H1 (cell line): ENCODE measurements at regions not wholly inside any gene's neighbourhood (a gene's known extent, or its start where the extent isn't known, plus 50 kb on each side); places are given as distances from the start of the nearest gene placed in this dataset.

ENCODE experiments used
- CTCF ChIA-PET: fragments of 300-600 bp; sonication (Branson Sonifier 250); formaldehyde crosslinking; loops from one replicate; lab custom pipeline; 2021; ENCODE audit not compliant: partially characterized antibody; lab: Charles Lee
- POLR2A ChIA-PET: fragments of 300-600 bp; sonication (Branson Sonifier 250); formaldehyde crosslinking; loops from one replicate; lab custom pipeline; 2021; ENCODE audit warnings: inconsistent platforms; ENCODE audit not compliant: partially characterized antibody; lab: Charles Lee
- DNase-seq, 2 experiments: peaks; one replicate each; pipeline versions ENCODE4 v3.0.0 to v3.0.0-alpha.2; 2010 to 2022; ENCODE audit warnings: low spot score in 2 of 2, low read depth in 1 of 2, mixed read lengths in 1 of 2
- FAIRE-seq: peaks from 2 replicates; lab custom pipeline; 2011; peaks lifted over from hg19 to GRCh38; lab: Jason Lieb, UNC
- H2AFZ ChIP-seq: 2 replicates; pipeline ENCODE4 v1.8.1; 2012; ENCODE audit warnings: low read length, inconsistent platforms
- H2AK5ac ChIP-seq: 2 replicates; pipeline ENCODE4 v1.6.1; 2013; ENCODE audit warnings: low read depth, low read length
- H2BK120ac ChIP-seq: replicated peaks from 2 replicates; pipeline ENCODE3; 2013; ENCODE audit warnings: low read depth, low read length, inconsistent platforms
- H2BK12ac ChIP-seq: 2 replicates; pipeline ENCODE4 v1.6.1; 2013; ENCODE audit warnings: low read depth, low read length
- H2BK15ac ChIP-seq: 2 replicates; pipeline ENCODE4 v1.6.1; 2013; ENCODE audit warnings: low read length
- H2BK20ac ChIP-seq: 2 replicates; pipeline ENCODE4 v1.6.1; 2013; ENCODE audit warnings: low read length
- H2BK5ac ChIP-seq: 2 replicates; pipeline ENCODE4 v1.6.1; 2013; ENCODE audit warnings: low read depth, low read length
- H3K14ac ChIP-seq: 2 replicates; pipeline ENCODE4 v1.6.1; 2013; ENCODE audit warnings: inconsistent platforms; ENCODE audit not compliant: insufficient read length
- H3K18ac ChIP-seq: 2 replicates; pipeline ENCODE4 v1.6.1; 2013; ENCODE audit warnings: low read length; ENCODE audit errors: extremely low read depth
- H3K23ac ChIP-seq: 2 replicates; pipeline ENCODE4 v1.6.1; 2013; ENCODE audit warnings: inconsistent platforms; ENCODE audit not compliant: insufficient read length
- H3K23me2 ChIP-seq: 2 replicates; pipeline ENCODE4 v1.6.1; 2013; ENCODE audit warnings: low read depth, low read length
- H3K27ac ChIP-seq: 2 replicates; pipeline ENCODE4 v1.6.1; 2011; ENCODE audit warnings: low read depth, low read length, inconsistent platforms
- H3K27me3 ChIP-seq, 4 experiments: replicated peaks in 1 of 4; 1 replicate in 1 of 4; 2 replicates in 3 of 4; pipeline versions ENCODE4 v1.6.1 to v1.8.1; 2011 to 2013; ENCODE audit warnings: low read length in 3 of 4, mild to moderate bottlenecking in 3 of 4, inconsistent platforms in 2 of 4, mixed read lengths in 2 of 4, moderate library complexity in 1 of 4; ENCODE audit not compliant: control insufficient read depth in 3 of 4, insufficient read depth in 3 of 4; ENCODE audit errors: extremely low read depth in 1 of 4
- H3K36me3 ChIP-seq, 4 experiments: 2 replicates each; pipeline versions ENCODE4 v1.6.1 to v1.8.1; 2011 to 2013; ENCODE audit warnings: mild to moderate bottlenecking in 4 of 4, low read length in 3 of 4, moderate library complexity in 2 of 4, control low read depth in 1 of 4, inconsistent platforms in 1 of 4; ENCODE audit not compliant: insufficient read depth in 4 of 4, control insufficient read depth in 2 of 4
- H3K4ac ChIP-seq: replicated peaks from 2 replicates; pipeline ENCODE3; 2013; ENCODE audit warnings: low read length, low read depth, mixed read lengths, inconsistent platforms; ENCODE audit not compliant: insufficient read length
- H3K4me1 ChIP-seq, 4 experiments: replicated peaks in 1 of 4; 1 replicate in 1 of 4; 2 replicates in 3 of 4; pipeline versions ENCODE4 v1.6.1 to v1.8.1; 2011 to 2013; ENCODE audit warnings: low read length in 3 of 4, inconsistent platforms in 2 of 4, mixed read lengths in 1 of 4; ENCODE audit not compliant: insufficient read depth in 4 of 4, control insufficient read depth in 3 of 4
- H3K4me2 ChIP-seq, 2 experiments: 2 replicates each; pipeline versions ENCODE4 v1.6.1 to v1.8.1; 2011 to 2013; ENCODE audit warnings: low read depth in 2 of 2, low read length in 2 of 2, control low read depth in 1 of 2, inconsistent platforms in 1 of 2, mild to moderate bottlenecking in 1 of 2; ENCODE audit not compliant: insufficient read depth in 1 of 2
- H3K4me3 ChIP-seq, 4 experiments: fragments of 200-600, 300-600 bp in 1 of 4; sonication (generic), shearing (Covaris generic), sonication (Bioruptor Twin) in 1 of 4; 2 replicates each; pipeline versions ENCODE4 v1.5.1 to v1.8.1; 2011 to 2016; ENCODE audit warnings: low read length in 4 of 4, low read depth in 3 of 4, control low read depth in 2 of 4, inconsistent platforms in 2 of 4, mild to moderate bottlenecking in 2 of 4, mixed read lengths in 1 of 4, moderate library complexity in 1 of 4; ENCODE audit not compliant: insufficient read depth in 2 of 4; ENCODE audit errors: extremely low read depth in 1 of 4
- H3K56ac ChIP-seq: replicated peaks from 2 replicates; pipeline ENCODE3; 2013; ENCODE audit warnings: low read depth, mild to moderate bottlenecking, mixed read lengths, low read length, inconsistent platforms; ENCODE audit not compliant: insufficient read length
- H3K79me1 ChIP-seq: 2 replicates; pipeline ENCODE4 v1.6.1; 2013; ENCODE audit warnings: low read depth, low read length, control low read depth
- H3K79me2 ChIP-seq, 2 experiments: 2 replicates each; pipeline versions ENCODE4 v1.6.1 to v1.8.1; 2012 to 2013; ENCODE audit warnings: low read length in 2 of 2, mild to moderate bottlenecking in 2 of 2, inconsistent platforms in 1 of 2; ENCODE audit not compliant: insufficient read depth in 2 of 2, control insufficient read depth in 1 of 2
- H3K9ac ChIP-seq, 4 experiments: replicated peaks in 1 of 4; 1 replicate in 1 of 4; 2 replicates in 3 of 4; pipeline versions ENCODE4 v1.6.1 to v1.8.1; 2011 to 2013; ENCODE audit warnings: low read depth in 3 of 4, low read length in 3 of 4, control low read depth in 2 of 4, mild to moderate bottlenecking in 2 of 4, moderate library complexity in 2 of 4, inconsistent platforms in 1 of 4; ENCODE audit errors: extremely low read depth in 1 of 4
- H3K9me3 ChIP-seq, 2 experiments: 2 replicates each; pipeline versions ENCODE4 v1.6.1 to v1.8.1; 2012 to 2013; ENCODE audit warnings: mild to moderate bottlenecking in 2 of 2, moderate library complexity in 2 of 2, control low read depth in 1 of 2, inconsistent platforms in 1 of 2, low read depth in 1 of 2, low read length in 1 of 2, mixed read lengths in 1 of 2; ENCODE audit not compliant: insufficient read depth in 2 of 2
- H4K20me1 ChIP-seq, 2 experiments: replicated peaks in 1 of 2; 2 replicates each; pipeline versions ENCODE3 to v1.8.1; 2011 to 2013; ENCODE audit warnings: inconsistent platforms in 2 of 2, low read length in 2 of 2, mild to moderate bottlenecking in 1 of 2; ENCODE audit not compliant: insufficient read depth in 2 of 2, control insufficient read depth in 1 of 2
- H4K5ac ChIP-seq: 2 replicates; pipeline ENCODE4 v1.6.1; 2013; ENCODE audit warnings: low read length, low read depth, mixed read lengths, inconsistent platforms; ENCODE audit not compliant: insufficient read length
- H4K8ac ChIP-seq: 2 replicates; pipeline ENCODE4 v1.8.0; 2013; ENCODE audit warnings: mild to moderate bottlenecking, moderate library complexity, low read length, inconsistent platforms; ENCODE audit not compliant: insufficient read depth; ENCODE audit errors: extremely low read depth
- H4K91ac ChIP-seq: replicated peaks from 2 replicates; pipeline ENCODE3; 2013; ENCODE audit warnings: low read length, mixed read lengths, inconsistent platforms; ENCODE audit not compliant: insufficient read length
- CHD2 ChIP-seq: IDR thresholded peaks from 2 replicates; pipeline ENCODE4 v1.6.1; 2012; ENCODE audit warnings: low read length, improper control_type of control experiment
- MAX ChIP-seq: IDR thresholded peaks from 2 replicates; pipeline ENCODE4 v1.6.1; 2012; ENCODE audit warnings: inconsistent platforms
- PHF8 ChIP-seq: fragments of 200-600 bp; sonication (generic); conservative IDR thresholded peaks from 2 replicates; pipeline ENCODE4 v1.7.1; 2012; ENCODE audit warnings: low read depth, mild to moderate bottlenecking, inconsistent platforms, low read length, moderate library complexity
- RXRA ChIP-seq: IDR thresholded peaks from 2 replicates; pipeline ENCODE4 v1.6.1; 2011; ENCODE audit warnings: low read depth, mild to moderate bottlenecking, low read length, moderate library complexity; ENCODE audit not compliant: insufficient read depth
- WGBS, 2 experiments: shearing (Covaris generic) in 1 of 2; methylation state at CpG; one replicate each; pipeline versions ENCODE4 v1.1.6 to v1.1.7; 2013 to 2015; ENCODE audit warnings: low lambda C conversion rate in 2 of 2, mixed read lengths in 2 of 2, inconsistent platforms in 1 of 2, low coverage in 1 of 2, missing lambda C conversion rate in 1 of 2; ENCODE audit not compliant: insufficient replicate concordance in 2 of 2, insufficient coverage in 1 of 2, insufficient read length in 1 of 2; ENCODE audit errors: extremely low coverage in 1 of 2, missing lambda C conversion rate in 1 of 2; 5-methylcytosine and 5-hydroxymethylcytosine counted together

DNA sequence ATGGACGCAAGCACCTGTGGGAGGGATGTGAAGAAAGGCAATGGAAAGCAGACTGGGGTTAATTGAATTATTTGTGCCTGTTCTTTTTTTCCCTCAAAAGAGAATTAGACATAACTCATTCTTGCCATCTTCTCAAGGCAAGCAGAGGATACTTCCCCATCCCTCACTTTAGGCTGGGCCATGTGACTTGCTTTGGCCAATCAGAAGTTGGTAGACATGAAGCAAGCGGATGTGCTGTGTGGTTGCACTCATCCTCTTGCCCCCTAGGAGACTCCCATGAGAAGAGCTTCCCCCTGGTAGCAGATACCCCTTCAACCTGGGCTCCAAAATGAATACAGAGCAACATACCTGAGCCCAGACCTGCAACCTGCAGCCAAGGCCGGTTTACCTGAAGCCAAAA is 124.4 kb upstream of the ZC3H12C start:
- Histone ChIP-seq H4K20me1 (no peaks in the 10 kb centered on the region), H2AFZ (no peak overlapping the region), H2AK5ac (no peak overlapping the region), H3K18ac (no peak overlapping the region), H3K4me3 (no peak overlapping the region), H2BK20ac (no peak overlapping the region), H3K27me3 (no peaks in the 10 kb centered on the region), H2BK12ac (no peak overlapping the region), H3K14ac (no peak overlapping the region), H4K5ac (no peak overlapping the region), H3K79me2 (no peaks in the 10 kb centered on the region), H4K8ac (no peak overlapping the region), H2BK15ac (no peak overlapping the region), H3K9me3 (no peaks in the 10 kb centered on the region), H3K4me2 (no peak overlapping the region), H2BK120ac (no peak overlapping the region), H3K4ac (no peak overlapping the region), H3K23ac (no peak overlapping the region), H3K4me1 (peaks cover 0 to 6% (median 0%) of the 10 kb centered on the region in 4 experiments; a peak in 1 of 7 replicates), H3K27ac (no peak overlapping the region), H3K23me2 (no peaks in the 10 kb centered on the region), H3K36me3 (no peaks in the 10 kb centered on the region; a peak in 1 of 8 replicates), H3K9ac (no peak overlapping the region), H3K79me1 (no peaks in the 10 kb centered on the region), H2BK5ac (no peak overlapping the region), H3K56ac (no peak overlapping the region), H4K91ac (no peak overlapping the region)
- no peak for TF ChIP-seq CHD2
- no peak for TF ChIP-seq RXRA
- no peak for TF ChIP-seq MAX
- no peak for TF ChIP-seq PHF8
- ChIA-PET CTCF (no interaction called here), POLR2A (no interaction called here)
- DNase-seq, result no peak
- 92% methylated on average over 3 of the region's 3 CpGs; no CpG with 5 or more reads in 1 of the 2 experiments for WGBS, 2 experiments
- no peak for FAIRE-seq
